Omental fat pad (tissue), 3 donors: ENCODE measurements at regions not wholly inside any gene's neighbourhood (a gene's known extent, or its start where the extent isn't known, plus 50 kb on each side); places are given as distances from the start of the nearest gene placed in this dataset.

Source experiments
- ATAC-seq: fragments of 150-250 bp; one replicate; pipeline ENCODE4 v1.9.1; 2016; ENCODE audit warnings: mild to moderate bottlenecking, moderate library complexity; ENCODE audit not compliant: low FRiP score
- DNase-seq: peaks from one replicate; pipeline ENCODE4 v3.0.0-alpha.2; 2019; ENCODE audit warnings: low spot score
- CTCF ChIP-seq, 3 donors: fragments of 450-650 bp; IDR thresholded peaks; one replicate each; pipeline ENCODE4 v1.5.1; 2016 to 2017; ENCODE audit warnings: antibody characterized with exemption in 3 of 3, mild to moderate bottlenecking in 3 of 3, moderate library complexity in 2 of 3

- DNase-seq = no peak
- no peak for ATAC-seq
- no peak for TF ChIP-seq CTCF (IDR thresholded peaks at IDR 0.05)
These were observed 80.9 kb upstream of the WNT11 start for GRCh38 chr11:76287227-76287626.

DNA sequence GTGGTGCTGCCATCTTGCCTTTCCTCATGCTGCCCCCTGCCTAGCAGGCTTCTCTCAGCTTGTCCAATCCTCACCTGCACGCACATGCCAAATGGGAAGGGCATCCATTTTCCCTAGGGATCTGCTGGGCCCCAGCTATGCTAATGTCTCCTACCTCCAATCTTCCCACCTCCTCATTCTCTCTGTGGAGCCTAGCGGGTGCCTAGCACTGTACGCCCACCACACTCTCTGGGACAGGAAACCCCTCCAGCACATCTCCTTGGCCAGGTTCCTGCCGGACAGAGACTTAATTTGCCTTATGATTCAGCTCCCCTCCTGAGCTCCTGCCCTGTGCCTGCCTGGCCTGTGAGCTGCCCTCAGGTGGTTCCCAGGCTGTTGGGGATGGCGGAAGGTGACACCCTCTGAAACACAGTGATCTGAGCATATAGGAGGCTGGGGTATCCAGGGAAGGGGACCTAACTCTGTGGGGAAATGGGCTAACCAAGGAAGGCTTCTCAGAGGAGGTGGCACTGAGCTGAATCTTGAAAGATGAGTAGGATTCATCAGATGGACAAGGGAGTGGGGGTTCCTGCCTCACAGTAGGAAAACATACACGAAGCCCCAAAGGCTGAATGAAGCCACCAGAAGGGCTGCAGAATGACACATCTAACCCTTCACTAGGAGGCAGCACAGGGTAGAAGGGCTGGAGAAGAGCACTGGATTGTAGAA, 79.2 kb upstream of the WNT11 start:
- ATAC-seq (no peak), DNase-seq (no peak)
- no peak for TF ChIP-seq CTCF (IDR thresholded peaks at IDR 0.05)

DNA sequence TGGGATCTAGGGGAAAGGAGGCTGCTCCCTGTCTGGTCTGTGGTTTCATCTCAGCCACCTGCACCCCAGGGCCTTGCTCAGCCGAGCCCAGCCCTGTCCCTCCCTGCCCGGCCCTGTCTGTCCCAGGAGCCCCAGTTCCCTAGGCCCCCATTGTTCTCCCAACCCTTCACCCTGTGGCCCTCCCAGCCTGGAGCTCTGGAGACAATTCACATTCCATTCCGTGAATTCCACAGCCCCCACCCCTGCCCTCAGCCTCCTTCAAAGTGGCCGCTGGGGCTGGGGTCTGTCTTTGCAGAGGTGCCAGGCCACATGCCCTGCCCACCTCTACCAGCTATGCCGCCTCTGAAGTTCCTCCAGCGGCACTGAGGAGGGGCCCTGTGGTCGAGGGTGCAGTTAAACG, 77.9 kb upstream of the WNT11 start:
- ATAC-seq (no peak), DNase-seq (no peak)
- TF ChIP-seq CTCF (IDR thresholded peaks at IDR 0.05) = no peak

DNA sequence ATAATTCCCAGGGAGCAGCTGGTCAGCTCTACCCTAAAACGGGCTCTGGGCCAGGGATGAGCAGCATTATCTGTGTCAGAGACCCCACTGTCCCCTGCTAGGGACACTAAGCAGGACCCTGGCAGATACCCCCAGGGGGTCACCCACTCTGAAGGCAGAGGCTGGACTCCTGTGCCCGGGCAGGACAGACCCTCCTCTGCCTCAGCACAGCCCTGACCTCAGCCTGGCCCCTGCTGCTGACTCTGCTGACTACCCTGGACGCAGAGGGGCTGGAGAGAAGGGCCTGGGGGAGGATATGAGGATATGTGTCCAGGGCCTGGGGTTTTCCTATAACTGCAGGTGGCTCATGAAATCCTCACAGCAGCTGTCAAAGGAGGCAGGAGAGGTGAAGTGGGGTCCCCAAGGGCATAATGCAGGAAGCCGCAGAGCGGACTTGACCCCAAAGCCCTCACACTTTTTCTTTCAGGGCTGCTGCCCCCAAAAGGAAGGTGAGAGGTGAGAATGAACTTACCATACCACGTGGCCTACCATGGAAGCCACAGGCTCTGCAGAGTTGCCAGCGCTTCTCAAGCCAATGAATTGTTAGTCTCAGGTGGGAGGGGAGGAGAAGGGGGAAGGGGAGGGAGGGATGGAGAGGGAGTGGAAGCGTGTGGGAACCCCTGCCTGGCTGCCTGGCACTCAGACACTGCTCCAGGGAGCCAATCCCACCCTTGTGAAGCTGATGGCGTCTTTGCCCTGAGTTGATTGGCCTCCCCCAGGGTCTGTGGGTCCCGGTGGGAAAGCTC, 76.7 kb upstream of the WNT11 start:
- no peak for DNase-seq
- TF ChIP-seq CTCF (IDR thresholded peaks at IDR 0.05) = no peak
- no peak for ATAC-seq

DNA sequence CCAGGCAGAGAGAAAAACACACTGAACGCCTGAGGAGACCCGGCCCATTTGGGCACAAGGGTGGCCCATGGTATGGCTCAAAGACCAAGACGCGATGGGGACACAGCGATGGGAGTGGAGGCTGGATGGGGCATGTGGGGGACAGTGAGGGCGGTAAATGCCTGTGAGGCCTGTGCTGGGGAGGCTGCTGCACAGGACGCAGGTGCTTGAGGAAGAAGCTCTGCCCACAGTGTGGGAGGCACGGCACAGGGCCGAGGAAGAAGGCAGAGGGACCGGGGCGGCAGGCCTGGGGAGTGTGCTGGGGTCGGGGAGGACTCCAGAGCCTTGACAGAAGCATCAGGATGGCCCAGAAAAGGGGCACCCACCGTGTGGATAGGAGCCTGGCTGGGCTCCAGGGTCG, 75.9 kb upstream of the WNT11 start:
- no peak for TF ChIP-seq CTCF (IDR thresholded peaks at IDR 0.05)
- ATAC-seq (no peak), DNase-seq (no peak)

DNA sequence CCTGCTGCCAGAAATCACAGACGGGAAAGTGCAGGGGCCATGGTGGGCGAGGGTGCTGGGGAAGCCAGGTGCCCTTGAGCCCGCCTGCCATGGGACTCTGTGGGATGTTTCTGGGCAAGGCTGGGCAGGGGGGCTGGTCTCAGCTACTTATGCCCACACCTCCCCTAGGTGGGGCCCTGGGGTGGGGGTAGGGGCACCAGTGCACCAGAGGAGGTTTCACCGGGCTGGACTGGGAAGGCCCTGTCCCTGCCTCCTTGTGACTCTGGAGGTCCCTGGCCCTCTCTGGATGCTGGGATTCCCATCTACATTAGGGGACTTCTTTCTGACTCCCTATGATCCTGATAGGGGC, 75.2 kb upstream of the WNT11 start:
- TF ChIP-seq CTCF (IDR thresholded peaks at IDR 0.05) = no peak
- DNase-seq = no peak
- no peak for ATAC-seq
